ENCODE measurements at regions not wholly inside any gene's neighbourhood (a gene's known extent, or its start where the extent isn't known, plus 50 kb on each side); places are given as distances from the start of the nearest gene placed in this dataset.
"Not testable (repeated sequence)": the region's sequence is repeated elsewhere in the genome, so short reads cannot be mapped to it uniquely, and the experiment has no call there.

DNA sequence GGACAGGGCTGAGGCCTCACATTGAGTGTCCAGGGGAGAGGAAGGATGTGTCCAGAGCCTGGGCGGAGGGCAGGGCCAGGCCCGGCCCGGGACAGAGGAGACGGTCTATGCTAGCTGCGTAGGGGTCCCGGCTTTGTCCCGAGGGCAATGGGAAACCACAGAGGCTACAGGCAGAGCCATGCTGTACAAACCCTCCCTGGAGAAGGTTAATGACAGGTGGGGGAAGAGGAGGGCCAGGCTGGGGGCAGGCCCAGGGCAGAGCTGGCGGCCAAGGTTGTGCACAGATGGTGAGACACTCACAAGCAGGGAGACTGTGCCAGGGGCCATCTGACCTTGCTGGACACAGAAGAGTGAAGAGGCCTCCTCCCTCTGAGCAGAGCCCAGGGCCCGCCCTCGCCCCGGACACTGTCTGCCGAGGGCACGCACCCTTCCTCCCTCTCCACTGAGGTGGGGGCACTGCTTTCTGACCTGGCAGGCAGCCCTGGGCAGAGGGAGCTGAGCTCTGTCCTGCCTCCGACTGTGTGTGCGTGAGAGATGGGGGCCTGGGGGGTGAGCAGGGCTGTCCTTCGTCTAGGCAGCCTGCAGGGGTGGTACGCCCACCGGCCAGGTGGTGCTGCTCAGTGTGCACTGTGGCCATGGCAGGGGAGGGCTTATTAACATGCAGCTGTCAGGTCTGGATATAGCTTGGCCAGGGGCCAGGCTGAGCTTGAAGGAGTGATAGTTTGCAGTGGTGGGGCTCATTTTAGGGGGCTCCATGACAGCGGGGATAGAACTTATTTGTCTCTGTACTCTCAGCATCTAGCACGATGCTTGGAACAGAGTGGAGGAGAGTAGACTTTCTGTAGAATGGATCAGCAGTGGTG is 75.7 kb upstream of the LRPAP1 start:
- TF ChIP-seq, protein P1, sequence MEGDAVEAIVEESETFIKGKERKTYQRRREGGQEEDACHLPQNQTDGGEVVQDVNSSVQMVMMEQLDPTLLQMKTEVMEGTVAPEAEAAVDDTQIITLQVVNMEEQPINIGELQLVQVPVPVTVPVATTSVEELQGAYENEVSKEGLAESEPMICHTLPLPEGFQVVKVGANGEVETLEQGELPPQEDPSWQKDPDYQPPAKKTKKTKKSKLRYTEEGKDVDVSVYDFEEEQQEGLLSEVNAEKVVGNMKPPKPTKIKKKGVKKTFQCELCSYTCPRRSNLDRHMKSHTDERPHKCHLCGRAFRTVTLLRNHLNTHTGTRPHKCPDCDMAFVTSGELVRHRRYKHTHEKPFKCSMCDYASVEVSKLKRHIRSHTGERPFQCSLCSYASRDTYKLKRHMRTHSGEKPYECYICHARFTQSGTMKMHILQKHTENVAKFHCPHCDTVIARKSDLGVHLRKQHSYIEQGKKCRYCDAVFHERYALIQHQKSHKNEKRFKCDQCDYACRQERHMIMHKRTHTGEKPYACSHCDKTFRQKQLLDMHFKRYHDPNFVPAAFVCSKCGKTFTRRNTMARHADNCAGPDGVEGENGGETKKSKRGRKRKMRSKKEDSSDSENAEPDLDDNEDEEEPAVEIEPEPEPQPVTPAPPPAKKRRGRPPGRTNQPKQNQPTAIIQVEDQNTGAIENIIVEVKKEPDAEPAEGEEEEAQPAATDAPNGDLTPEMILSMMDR (IDR thresholded peaks at IDR 0.05): no peak
- Mint-ChIP-seq H3K27me3 (ENCODE audit: low read depth, poor library complexity) (peaks cover 16% of the 10 kb centered on the region), H3K4me3 (no peak overlapping the region), H3K27ac (no peak overlapping the region), H3K9me3 (no peaks in the 10 kb centered on the region), H3K4me1 (peaks cover 20% of the 10 kb centered on the region), H3K36me3 (ENCODE audit: low read depth) (no peaks in the 10 kb centered on the region)
- DNase-seq: no peak

DNA sequence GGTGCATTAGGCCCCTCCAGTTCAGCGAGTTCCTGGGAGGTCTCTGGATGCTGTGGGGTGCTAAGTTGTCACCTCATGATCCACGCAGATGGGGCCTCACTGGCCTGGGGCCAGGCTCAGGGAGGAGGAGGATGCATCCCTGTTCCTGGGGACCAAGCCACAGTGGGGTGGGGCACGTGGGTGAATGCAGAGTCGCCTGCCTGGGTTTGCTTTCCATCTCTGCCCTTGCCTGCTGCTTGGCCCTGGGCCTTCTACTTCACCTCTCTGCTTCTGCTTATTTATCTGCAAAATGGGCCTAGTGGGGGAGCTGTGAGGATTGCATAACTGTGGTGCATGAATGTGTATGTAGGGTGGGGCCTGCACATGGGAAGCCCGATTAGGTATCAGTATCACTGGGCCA is 74.6 kb upstream of the LRPAP1 start:
- DNase-seq, H3K27ac Mint-ChIP-seq: not testable (repeated sequence)
- H3K4me1 Mint-ChIP-seq: peaks cover 11% of the 10 kb centered on the region

DNA sequence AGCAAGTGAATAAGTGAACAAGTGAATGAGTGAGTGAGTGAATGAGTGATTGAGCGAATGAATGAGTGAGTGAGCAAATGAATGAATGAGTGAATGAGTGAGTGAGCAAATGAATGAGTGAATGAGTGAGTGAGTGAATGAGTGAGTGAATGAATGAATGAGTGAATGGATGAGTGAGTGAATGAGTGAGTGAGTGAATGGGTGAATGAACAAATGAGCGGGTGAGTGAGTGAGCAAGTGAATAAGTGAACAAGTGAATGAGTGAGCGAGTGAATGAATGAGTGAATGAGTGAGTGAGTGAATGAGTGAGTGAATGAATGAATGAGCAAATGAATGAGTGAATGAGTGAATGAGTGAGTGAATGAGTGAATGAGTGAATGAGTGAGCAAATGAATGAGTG is 74.0 kb upstream of the LRPAP1 start:
- not testable (repeated sequence) for H3K27ac Mint-ChIP-seq; H3K4me1 Mint-ChIP-seq; H3K36me3 Mint-ChIP-seq (ENCODE audit: low read depth); DNase-seq; H3K9me3 Mint-ChIP-seq; H3K4me3 Mint-ChIP-seq
- H3K27me3 Mint-ChIP-seq (ENCODE audit: low read depth, poor library complexity): peaks cover 17% of the 10 kb centered on the region

More for the DNA sequence above, 74.6 kb upstream of the LRPAP1 start:
- not testable (repeated sequence) for H3K9me3 Mint-ChIP-seq; H3K36me3 Mint-ChIP-seq (ENCODE audit: low read depth); H3K4me3 Mint-ChIP-seq
- peaks cover 17% of the 10 kb centered on the region for H3K27me3 Mint-ChIP-seq (ENCODE audit: low read depth, poor library complexity)

DNA sequence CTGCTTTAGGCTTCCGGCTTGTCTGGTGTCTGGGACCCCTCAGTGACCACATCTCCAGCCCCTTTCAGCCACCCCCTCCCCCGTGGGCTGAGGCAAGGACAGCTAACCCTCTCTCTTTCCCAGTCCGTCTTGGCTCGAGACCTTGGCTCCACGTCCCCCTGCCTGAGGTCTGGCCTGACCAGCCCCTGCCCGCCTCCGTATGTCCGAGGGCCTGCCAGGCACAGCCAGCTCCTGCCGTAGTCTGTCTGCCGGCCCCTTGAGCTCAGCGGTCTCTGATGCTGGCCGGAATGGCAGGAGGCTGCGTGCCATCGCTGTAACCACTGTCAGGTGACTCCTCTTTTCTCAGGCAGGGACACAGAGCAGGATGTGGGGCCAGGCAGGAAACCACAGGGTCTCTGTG is 73.3 kb upstream of the LRPAP1 start:
- Mint-ChIP-seq H3K9me3 (peaks cover 8% of the 10 kb centered on the region), H3K36me3 (ENCODE audit: low read depth) (no peaks in the 10 kb centered on the region)

DNA sequence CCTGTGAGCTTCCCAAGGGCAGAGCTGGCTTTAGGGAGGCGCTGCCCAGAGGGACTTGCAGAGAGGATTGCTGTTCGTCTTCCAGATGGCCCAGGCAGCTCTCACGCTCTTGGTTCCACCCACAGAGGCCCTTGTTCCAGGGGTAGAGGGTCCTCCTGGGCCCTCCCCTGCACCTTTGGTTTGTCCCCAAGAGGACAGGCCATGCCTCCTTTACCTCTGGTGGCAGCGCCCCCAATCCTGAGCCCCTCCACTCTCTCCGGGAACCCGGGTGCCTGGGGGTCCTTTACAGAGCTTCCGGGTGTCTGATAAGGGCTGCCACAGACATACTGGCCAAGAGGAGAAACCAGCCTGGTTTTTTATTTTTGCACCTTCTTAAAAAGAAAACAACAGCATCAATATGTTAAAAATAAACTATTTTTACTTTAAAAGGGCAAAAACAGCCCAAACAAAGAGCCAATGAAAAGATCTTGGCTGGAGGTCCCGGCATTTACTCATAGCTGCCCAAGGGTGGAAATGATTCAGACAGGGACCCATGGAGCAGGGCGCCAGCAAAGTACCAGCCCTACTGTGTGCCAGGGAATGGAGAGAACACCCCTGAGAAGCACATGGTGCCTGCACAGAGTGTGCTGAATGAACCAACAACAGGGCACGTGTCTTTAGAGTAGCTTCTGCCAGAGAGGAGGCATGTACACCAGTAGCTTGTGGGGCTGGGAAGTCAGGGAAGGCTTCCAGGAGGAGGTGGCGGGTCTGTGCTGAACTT is 70.8 kb upstream of the LRPAP1 start:
- not testable (repeated sequence) for H3K27ac Mint-ChIP-seq; H3K9me3 Mint-ChIP-seq; H3K4me1 Mint-ChIP-seq; DNase-seq; H3K4me3 Mint-ChIP-seq; H3K36me3 Mint-ChIP-seq (ENCODE audit: low read depth)
- H3K27me3 Mint-ChIP-seq (ENCODE audit: low read depth, poor library complexity): peaks cover 11% of the 10 kb centered on the region

More for the DNA sequence above, 73.3 kb upstream of the LRPAP1 start:
- H3K27ac Mint-ChIP-seq: no peak overlapping the region
- TF ChIP-seq, protein P1 (IDR thresholded peaks at IDR 0.05): no peak
- H3K4me3 Mint-ChIP-seq: no peak overlapping the region
- DNase-seq: no peak
- peaks cover 5% of the 10 kb centered on the region for H3K4me1 Mint-ChIP-seq
- peaks cover 17% of the 10 kb centered on the region for H3K27me3 Mint-ChIP-seq (ENCODE audit: low read depth, poor library complexity)

DNA sequence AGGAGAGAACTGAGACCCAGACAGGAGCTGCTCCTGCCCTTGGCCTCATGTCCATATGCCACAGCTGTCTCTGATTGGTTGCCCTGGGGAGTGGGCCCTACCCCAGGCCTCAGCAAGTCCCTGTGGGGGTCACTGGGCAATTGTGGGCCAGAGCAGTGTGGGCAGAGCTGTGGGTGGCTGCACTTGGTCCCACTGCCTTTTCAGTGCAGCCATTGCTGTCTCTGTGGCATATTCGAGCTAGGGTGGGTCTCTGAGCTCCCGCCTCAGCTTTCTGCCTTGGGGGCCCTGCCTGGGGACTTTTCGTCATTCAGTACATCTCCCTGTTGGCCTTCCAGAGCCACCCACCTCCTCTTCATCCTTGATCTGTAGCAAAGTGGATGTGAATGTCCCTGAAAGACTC is 69.8 kb upstream of the LRPAP1 start:
- TF ChIP-seq, protein P1 (IDR thresholded peaks at IDR 0.05): no peak
- Mint-ChIP-seq H3K36me3 (ENCODE audit: low read depth) (no peaks in the 10 kb centered on the region), H3K27me3 (ENCODE audit: low read depth, poor library complexity) (peaks cover 6% of the 10 kb centered on the region), H3K4me3 (no peak overlapping the region), H3K4me1 (peaks cover 4% of the 10 kb centered on the region), H3K27ac (no peak overlapping the region), H3K9me3 (peaks cover 8% of the 10 kb centered on the region)
- DNase-seq: no peak

DNA sequence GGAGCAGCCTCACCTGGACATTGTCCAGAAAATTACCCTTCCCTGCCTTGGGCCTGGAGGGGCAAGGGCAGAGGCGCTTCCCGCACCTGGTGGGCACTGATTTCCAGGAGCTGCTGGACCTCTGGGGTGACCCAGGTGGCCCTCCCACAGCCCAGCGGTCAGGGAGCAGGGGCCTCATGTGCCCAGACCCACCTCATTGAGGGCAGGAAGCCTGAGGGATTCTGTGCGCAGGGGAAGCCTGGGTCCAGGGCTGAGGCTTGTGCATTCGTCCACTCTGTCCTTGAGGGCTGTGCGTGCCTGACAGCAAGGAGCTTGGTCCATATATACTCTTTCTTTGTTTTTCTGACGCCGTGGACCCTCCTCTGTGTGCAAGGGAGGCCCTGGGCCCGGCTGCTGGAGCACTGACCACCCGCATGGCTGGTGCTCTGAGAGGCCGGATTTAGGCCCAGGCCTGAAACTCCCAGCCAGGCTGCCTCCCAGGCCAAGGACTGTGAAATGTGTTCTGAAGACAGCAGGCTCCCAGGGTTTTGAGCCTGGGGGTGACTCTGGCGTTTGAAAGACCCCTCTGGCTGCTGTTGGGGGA is 69.0 kb upstream of the LRPAP1 start:
- DNase-seq; H3K27ac Mint-ChIP-seq; H3K27me3 Mint-ChIP-seq (ENCODE audit: low read depth, poor library complexity); H3K4me3 Mint-ChIP-seq; H3K4me1 Mint-ChIP-seq; H3K9me3 Mint-ChIP-seq; H3K36me3 Mint-ChIP-seq (ENCODE audit: low read depth): not testable (repeated sequence)
